PC-9 (cell line): ENCODE measurements at regions not wholly inside any gene's neighbourhood (a gene's known extent, or its start where the extent isn't known, plus 50 kb on each side); places are given as distances from the start of the nearest gene placed in this dataset.
"Not testable (repeated sequence)": the region's sequence is repeated elsewhere in the genome, so short reads cannot be mapped to it uniquely, and the experiment has no call there.

ENCODE experiments used
- BruUV-seq: library from RNA; stranded (reverse); fragments of 400-500 nt; replicated peaks from 2 replicates; lab custom pipeline; 2021; lab: Mats Ljungman, UMichigan
- CTCF ChIA-PET: fragments of 300-600 bp; sonication (Branson Sonifier 250); formaldehyde crosslinking; loops from one replicate; lab custom pipeline; 2022; ENCODE audit warnings: antibody characterized with exemption; lab: Charles Lee
- POLR2A ChIA-PET: fragments of 300-600 bp; sonication (Branson Sonifier 250); formaldehyde crosslinking; loops from one replicate; lab custom pipeline; 2022; ENCODE audit warnings: antibody characterized with exemption; ENCODE audit not compliant: unreplicated experiment; lab: Charles Lee
- DNase-seq, 2 experiments: peaks; one replicate each; pipeline versions ENCODE4 v3.0.0 to v3.0.0-alpha.2; 2015 to 2022; ENCODE audit warnings: mixed read lengths in 1 of 2
- H2AFZ ChIP-seq: fragments of 200-600 bp; sonication (generic); 2 replicates; pipeline ENCODE4 v1.8.1; 2017; ENCODE audit warnings: antibody characterized with exemption
- H3F3A ChIP-seq: fragments of 200-600 bp; sonication (generic); 2 replicates; pipeline ENCODE4 v1.8.1; 2017; ENCODE audit warnings: antibody characterized with exemption, mild to moderate bottlenecking, low read depth; ENCODE audit not compliant: insufficient read depth
- H3K27ac ChIP-seq: fragments of 200-600 bp; sonication (generic); 2 replicates; pipeline ENCODE4 v1.6.1; 2016; ENCODE audit warnings: mixed run types
- H3K27me3 ChIP-seq: fragments of 200-600 bp; sonication (generic); 2 replicates; pipeline ENCODE4 v1.6.1; 2016; ENCODE audit warnings: low read depth, mixed run types; ENCODE audit not compliant: insufficient read depth
- H3K36me3 ChIP-seq: fragments of 200-600 bp; sonication (generic); 2 replicates; pipeline ENCODE4 v1.6.1; 2016; ENCODE audit warnings: low read depth, mixed run types
- H3K4me1 ChIP-seq: fragments of 200-600 bp; sonication (generic); replicated peaks from 2 replicates; pipeline ENCODE4 v1.6.1; 2016; ENCODE audit warnings: mixed run types; ENCODE audit not compliant: insufficient read depth
- H3K4me2 ChIP-seq: fragments of 200-600 bp; sonication (generic); 2 replicates; pipeline ENCODE4 v1.6.1; 2017; ENCODE audit warnings: mixed run types
- H3K4me3 ChIP-seq: fragments of 200-600 bp; sonication (generic); 2 replicates; pipeline ENCODE4 v1.6.1; 2016; ENCODE audit warnings: mixed run types
- H3K79me2 ChIP-seq: fragments of 200-600 bp; sonication (generic); 2 replicates; pipeline ENCODE4 v1.6.1; 2017; ENCODE audit warnings: low read depth, mixed run types
- H3K9me2 ChIP-seq: fragments of 200-600 bp; sonication (generic); 2 replicates; pipeline ENCODE4 v1.8.1; 2017; ENCODE audit warnings: mild to moderate bottlenecking; ENCODE audit not compliant: insufficient read depth
- H3K9me3 ChIP-seq: fragments of 200-600 bp; sonication (generic); 2 replicates; pipeline ENCODE4 v1.8.1; 2016; ENCODE audit warnings: low read depth; ENCODE audit not compliant: insufficient read depth
- H4K20me1 ChIP-seq: fragments of 200-600 bp; sonication (generic); 2 replicates; pipeline ENCODE4 v1.8.1; 2017; ENCODE audit not compliant: insufficient read depth
- EZH2 ChIP-seq: fragments of 200-600 bp; sonication (generic); IDR thresholded peaks from 2 replicates; pipeline ENCODE4 v1.8.0; 2017; ENCODE audit warnings: antibody characterized with exemption, low read depth
- intact Hi-C: fragments of 100-400 bp; cut with micrococcal nuclease; formaldehyde crosslinking; loops from one replicate; pipeline ENCODE4 v1.10.0; 2022; ENCODE audit not compliant: unreplicated experiment
- TF ChIP-seq, protein P1 (sequence below): fragments of 200-600 bp; sonication (generic); conservative IDR thresholded peaks from 2 replicates; pipeline ENCODE4 v1.6.1; 2017; ENCODE audit warnings: mixed run types, antibody characterized with exemption, mild to moderate bottlenecking, moderate library complexity

DNA sequence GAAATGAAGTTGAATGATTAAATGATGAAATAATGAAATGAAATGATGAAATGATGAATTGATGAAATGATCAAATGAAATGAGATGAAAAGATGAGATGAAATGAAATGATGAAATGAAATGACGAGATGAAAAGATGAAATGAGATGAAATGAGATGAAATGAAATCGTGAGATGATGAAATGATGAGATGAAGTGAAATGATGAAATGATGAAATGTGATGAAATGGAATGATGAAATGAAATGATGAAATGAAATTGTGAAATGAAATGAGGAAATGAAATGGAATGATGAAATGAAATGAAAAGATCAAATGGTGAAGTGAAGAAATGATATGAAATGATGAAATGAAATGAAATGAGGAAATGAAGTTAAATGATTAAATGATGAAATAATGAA, 468.7 kb downstream of the FAM72C start:
- DNase-seq, H3K27ac ChIP-seq, H3K79me2 ChIP-seq, BruUV-seq, intact Hi-C loops, CTCF ChIA-PET, H3K4me3 ChIP-seq, H4K20me1 ChIP-seq, H3K9me3 ChIP-seq, H3K4me2 ChIP-seq, H2AFZ ChIP-seq, H3K27me3 ChIP-seq, H3K4me1 ChIP-seq, H3F3A ChIP-seq, H3K36me3 ChIP-seq, POLR2A ChIA-PET, H3K9me2 ChIP-seq: not testable (repeated sequence)

DNA sequence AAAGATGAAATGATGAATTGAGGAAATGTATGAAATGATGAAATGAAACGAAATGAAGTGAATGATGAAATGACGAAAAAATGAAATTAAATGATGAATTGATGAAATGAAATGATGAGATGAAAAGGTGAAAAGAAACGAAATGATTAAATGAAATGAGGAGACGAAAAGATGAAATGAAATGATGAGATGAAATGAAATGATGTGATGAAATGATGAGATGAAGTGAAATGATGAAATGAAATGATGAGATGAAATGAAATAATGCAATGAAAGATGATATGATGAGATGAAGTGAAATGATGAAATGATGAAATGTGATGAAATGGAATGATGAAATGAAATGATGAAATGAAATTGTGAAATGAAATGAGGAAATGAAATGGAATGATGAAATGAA, 469.7 kb downstream of the FAM72C start:
- CTCF ChIA-PET, H4K20me1 ChIP-seq, H3K79me2 ChIP-seq, H2AFZ ChIP-seq, H3K4me3 ChIP-seq, H3K9me3 ChIP-seq, BruUV-seq, H3K4me1 ChIP-seq, H3F3A ChIP-seq, H3K27me3 ChIP-seq, H3K4me2 ChIP-seq, H3K27ac ChIP-seq, H3K36me3 ChIP-seq, POLR2A ChIA-PET, intact Hi-C loops, DNase-seq, H3K9me2 ChIP-seq: not testable (repeated sequence)

DNA sequence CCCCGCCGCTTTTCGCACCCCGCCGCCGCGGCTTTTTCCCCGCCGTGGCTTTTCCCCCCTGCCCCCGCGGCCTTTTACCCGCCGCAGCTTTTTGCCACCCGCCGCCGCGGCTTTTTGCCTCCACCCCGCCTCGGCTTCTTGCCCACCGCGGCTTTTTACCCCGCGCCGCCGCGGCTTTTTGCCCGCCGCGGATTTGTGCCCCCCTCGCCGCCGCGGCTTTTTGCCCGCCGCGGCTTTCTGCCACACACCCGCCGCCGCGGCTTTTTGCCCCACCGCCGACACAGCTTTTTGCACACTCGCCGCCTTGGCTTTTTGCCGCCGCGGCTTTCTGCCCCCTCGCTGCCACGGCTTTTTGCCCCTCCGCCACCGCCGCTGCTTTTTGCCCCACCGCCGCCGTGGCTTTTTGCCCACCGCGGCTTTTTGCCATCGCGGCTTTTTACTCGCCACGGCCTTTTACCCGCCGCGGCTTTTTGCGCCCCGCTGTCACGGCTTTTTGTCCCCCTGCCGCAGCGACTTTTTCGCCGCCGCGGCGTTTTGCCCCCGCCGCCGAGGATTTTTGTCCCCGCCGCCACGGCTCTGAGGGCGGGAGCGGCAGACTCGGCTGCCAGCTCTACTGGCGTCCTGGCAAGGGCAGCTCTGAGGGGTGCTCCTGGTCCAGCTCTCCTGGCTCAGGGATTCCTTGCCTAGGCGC, 473.6 kb downstream of the FAM72C start:
- H3K4me2 ChIP-seq, H3F3A ChIP-seq, H3K9me2 ChIP-seq, H3K9me3 ChIP-seq, H3K36me3 ChIP-seq, H3K4me3 ChIP-seq, H4K20me1 ChIP-seq, DNase-seq, H3K27ac ChIP-seq, H3K79me2 ChIP-seq, BruUV-seq, H3K27me3 ChIP-seq, H2AFZ ChIP-seq, CTCF ChIA-PET, intact Hi-C loops, POLR2A ChIA-PET, H3K4me1 ChIP-seq: not testable (repeated sequence)

DNA sequence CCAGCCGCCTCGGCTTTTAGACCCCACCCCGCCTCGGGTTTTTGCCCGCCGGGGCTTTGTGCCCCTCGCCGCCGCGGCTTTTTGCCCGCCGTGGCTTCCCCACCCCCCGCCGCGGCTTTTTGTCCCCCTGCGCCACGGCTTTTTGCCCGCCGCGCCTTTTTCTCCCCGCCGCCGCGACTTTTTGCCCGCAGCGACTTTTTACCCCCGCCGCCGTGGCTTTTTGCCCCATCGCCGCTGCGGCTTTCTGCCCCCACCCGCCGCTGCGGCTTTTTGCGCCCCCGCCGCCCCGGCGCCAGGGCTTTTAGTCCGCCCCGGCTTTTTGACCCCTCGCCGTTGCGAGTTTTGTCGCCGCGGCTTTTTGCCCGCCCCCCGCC, 474.4 kb downstream of the FAM72C start:
- no peaks in the 10 kb centered on the region for H3K27me3 ChIP-seq

DNA sequence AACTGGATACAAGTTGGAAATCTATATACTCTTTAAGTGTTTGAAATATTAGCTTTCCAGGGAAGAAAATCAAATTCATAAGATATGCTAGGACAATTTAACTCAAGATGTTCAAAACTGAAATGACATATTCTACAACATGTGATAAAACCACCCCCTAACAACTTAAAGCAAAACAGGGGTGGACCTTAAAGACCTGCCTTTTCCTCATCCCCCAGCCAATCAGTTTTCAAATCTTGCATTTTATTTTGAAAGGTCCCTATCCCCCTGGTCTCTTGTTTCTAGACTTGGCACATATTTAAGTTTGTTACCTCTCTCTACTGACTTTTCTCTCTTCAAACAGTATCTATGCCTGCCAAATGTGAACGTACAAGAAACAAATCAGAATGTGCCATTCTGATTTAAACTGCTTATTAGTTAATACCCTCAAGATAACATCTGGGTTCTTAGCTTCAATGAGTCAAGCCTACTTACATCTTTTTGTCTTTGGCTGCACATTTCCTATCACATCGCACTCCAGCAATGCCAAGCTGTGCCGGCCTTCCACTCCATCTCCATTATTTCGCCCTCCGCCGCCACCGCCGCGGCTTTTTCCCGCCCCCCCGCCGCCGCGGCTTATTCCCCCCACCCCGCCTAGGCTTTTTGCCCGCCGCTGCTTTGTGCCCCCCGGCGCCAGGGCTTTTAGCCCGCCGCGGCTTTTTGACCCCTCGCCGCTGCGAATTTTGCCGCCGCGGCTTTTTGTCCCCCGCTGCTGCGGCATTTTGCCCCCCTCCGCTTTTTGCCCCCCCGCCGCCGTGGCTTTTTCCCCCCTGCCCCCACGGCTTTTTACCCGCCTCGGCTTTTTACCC, 475.0 kb downstream of the FAM72C start:
- CTCF ChIA-PET, H3K27ac ChIP-seq, POLR2A ChIA-PET, intact Hi-C loops, H3K4me3 ChIP-seq, H3K27me3 ChIP-seq, H3K9me2 ChIP-seq, H3K9me3 ChIP-seq, H3F3A ChIP-seq, H4K20me1 ChIP-seq, H3K4me2 ChIP-seq, BruUV-seq, H3K79me2 ChIP-seq, H3K4me1 ChIP-seq, H3K36me3 ChIP-seq, H2AFZ ChIP-seq, DNase-seq: not testable (repeated sequence)

More for the DNA sequence above, 474.4 kb downstream of the FAM72C start:
- BruUV-seq, result no TSS peak
- no peak overlapping the region for H3K4me3 ChIP-seq
- no peaks in the 10 kb centered on the region for H3K4me1 ChIP-seq
- no peak overlapping the region for H2AFZ ChIP-seq
- intact Hi-C loops, result no loop called here
- H3K9me3 ChIP-seq, result no peaks in the 10 kb centered on the region
- ChIA-PET POLR2A (no interaction called here), CTCF (no interaction called here)
- no peaks in the 10 kb centered on the region for H3K36me3 ChIP-seq
- H3K27ac ChIP-seq, result no peak overlapping the region
- no peaks in the 10 kb centered on the region for H3K79me2 ChIP-seq
- no peak for DNase-seq
- H4K20me1 ChIP-seq, result no peaks in the 10 kb centered on the region
- H3F3A ChIP-seq, result no peaks in the 10 kb centered on the region
- no peaks in the 10 kb centered on the region for H3K9me2 ChIP-seq
- no peak overlapping the region for H3K4me2 ChIP-seq
- TF ChIP-seq, protein P1, sequence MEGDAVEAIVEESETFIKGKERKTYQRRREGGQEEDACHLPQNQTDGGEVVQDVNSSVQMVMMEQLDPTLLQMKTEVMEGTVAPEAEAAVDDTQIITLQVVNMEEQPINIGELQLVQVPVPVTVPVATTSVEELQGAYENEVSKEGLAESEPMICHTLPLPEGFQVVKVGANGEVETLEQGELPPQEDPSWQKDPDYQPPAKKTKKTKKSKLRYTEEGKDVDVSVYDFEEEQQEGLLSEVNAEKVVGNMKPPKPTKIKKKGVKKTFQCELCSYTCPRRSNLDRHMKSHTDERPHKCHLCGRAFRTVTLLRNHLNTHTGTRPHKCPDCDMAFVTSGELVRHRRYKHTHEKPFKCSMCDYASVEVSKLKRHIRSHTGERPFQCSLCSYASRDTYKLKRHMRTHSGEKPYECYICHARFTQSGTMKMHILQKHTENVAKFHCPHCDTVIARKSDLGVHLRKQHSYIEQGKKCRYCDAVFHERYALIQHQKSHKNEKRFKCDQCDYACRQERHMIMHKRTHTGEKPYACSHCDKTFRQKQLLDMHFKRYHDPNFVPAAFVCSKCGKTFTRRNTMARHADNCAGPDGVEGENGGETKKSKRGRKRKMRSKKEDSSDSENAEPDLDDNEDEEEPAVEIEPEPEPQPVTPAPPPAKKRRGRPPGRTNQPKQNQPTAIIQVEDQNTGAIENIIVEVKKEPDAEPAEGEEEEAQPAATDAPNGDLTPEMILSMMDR, result no peak
- TF ChIP-seq EZH2, result no peak
